HT1080 (cell line): ENCODE measurements at regions not wholly inside any gene's neighbourhood (a gene's known extent, or its start where the extent isn't known, plus 50 kb on each side); places are given as distances from the start of the nearest gene placed in this dataset.
A peak's percentile ranks its signal among the peaks of the same experiment; 100 is the strongest.

Source experiments
- DNase-seq: peaks from one replicate; pipeline ENCODE4 v3.0.0-alpha.2; 2015; ENCODE audit warnings: low read depth

DNA sequence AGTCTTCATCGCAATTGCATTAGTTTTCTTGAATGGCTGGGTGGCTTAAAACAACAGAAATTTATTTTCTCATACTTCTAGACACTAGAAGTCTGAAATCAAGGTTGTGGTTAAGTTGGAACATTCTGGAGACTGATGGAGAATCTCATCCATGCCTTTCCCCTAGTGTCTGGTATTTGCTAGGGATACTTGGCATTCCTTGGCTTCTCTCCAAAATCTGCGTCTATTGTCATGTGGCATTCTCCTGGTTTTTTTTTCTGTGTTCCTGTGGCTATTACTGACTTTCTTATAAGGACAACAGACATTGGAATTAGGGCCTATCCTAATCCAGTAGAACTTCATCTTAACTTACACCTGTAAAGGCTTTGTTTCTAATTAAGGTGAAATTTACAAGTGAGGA, 272.8 kb upstream of the EPHA5 start:
- DNase-seq, result peak; percentile 82

- DNase-seq, result no peak
These were observed 254.6 kb upstream of the EPHA5 start for GRCh38 chr4:65924843-65925242.

DNA sequence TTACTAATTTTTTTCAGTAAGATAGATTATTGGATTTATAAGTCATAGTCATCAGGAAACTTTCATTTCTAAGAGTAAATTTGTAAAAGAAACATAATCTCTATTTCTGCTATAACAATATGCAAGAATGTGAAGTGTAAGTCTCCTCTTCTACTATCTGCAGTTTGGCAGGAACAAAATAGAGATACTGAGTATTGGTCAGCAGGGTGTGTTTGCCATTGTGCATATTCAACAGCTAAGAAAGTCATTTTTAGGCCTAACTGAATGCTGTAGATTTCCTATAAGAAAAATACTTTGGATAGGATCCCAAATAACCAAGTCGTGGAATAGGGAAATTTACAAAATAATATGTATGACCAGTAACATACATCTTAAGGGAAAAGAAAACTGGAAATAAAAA, 253.3 kb upstream of the EPHA5 start:
- no peak for DNase-seq

DNA sequence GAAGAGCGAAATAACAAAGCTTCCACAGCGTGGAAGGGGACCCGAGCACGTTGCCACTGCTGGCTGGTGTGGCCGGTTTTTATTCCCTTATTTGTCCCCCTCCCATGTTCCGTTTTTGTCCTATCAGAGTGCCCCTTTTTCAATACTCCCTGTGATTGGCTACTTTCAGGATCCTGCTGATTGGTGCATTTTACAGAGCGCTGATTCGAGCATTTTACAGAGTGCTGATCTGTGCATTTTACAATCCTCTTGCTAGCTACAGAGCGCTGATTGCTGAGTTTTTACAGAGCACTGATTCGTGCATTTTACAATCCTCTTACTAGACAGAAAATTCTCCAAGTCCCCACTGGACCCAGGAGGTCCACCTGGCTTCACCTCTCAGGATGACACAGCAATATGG, 250.9 kb upstream of the EPHA5 start:
- DNase-seq, result no peak

GRCh38 chr4:65918872-65919271, 248.6 kb upstream of the EPHA5 start:
- DNase-seq, result no peak

GRCh38 chr4:65918212-65918611, 247.9 kb upstream of the EPHA5 start:
- no peak for DNase-seq

DNA sequence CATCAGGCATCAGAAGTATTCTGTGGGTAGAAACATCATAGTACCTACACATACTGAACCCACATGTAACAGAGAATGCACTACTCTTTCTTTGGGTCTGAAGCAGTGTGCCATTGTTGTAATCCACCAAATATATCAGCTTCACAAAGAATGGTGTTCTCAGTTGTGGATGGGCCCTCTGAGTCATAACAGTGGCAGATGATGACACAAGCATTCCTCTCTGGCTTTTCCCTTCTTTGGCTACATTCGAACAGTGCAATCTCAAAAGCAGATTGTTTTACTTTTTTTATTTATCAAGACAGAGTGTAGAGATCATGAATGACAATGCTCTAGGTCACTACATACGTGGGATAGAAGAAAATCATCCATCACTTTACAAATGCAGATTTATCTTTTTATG, 247.2 kb upstream of the EPHA5 start:
- peak; percentile 61 for DNase-seq

DNA sequence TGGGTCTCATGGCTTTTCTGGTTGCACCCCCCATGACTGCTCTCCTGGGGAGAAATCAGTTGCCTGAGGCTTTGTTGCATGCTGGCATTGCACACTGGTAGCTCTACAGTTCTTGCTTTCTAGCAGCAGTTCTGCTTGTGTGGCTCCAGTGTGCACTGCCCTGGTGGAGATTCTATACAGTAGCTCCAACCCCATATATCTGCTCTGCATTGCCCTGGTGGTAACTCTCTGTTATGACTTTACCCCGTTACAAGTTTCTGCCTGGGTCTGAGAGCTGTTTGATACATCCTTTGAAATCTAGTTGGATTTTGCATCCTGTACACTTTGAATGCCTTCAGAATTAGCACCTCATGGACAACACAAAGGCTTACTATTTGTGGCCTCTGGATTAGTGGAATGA, 241.4 kb upstream of the EPHA5 start:
- DNase-seq, result no peak

GRCh38 chr4:65893957-65894755, 223.9 kb upstream of the EPHA5 start:
- no peak for DNase-seq

GRCh38 chr4:65893271-65893670, 223.0 kb upstream of the EPHA5 start:
- no peak for DNase-seq

DNA sequence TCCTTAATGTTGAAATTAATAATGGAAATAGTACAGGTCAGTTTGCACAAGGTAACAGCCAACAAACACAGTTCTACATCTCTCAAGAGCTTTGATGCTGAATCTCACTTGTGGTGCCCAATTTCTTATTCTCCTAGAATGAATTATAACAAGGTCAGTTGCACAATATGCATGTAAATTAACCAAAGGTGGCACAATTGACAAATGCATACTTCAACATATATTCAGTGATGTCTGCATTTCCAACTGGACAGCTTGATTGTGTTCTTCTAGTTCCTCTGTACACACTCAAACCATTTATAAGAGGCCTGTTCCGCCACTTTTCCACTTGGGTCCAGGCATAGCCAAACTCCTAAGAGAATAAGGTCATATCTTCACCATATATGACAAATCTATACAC, 210.3 kb upstream of the EPHA5 start:
- DNase-seq, result no peak

DNA sequence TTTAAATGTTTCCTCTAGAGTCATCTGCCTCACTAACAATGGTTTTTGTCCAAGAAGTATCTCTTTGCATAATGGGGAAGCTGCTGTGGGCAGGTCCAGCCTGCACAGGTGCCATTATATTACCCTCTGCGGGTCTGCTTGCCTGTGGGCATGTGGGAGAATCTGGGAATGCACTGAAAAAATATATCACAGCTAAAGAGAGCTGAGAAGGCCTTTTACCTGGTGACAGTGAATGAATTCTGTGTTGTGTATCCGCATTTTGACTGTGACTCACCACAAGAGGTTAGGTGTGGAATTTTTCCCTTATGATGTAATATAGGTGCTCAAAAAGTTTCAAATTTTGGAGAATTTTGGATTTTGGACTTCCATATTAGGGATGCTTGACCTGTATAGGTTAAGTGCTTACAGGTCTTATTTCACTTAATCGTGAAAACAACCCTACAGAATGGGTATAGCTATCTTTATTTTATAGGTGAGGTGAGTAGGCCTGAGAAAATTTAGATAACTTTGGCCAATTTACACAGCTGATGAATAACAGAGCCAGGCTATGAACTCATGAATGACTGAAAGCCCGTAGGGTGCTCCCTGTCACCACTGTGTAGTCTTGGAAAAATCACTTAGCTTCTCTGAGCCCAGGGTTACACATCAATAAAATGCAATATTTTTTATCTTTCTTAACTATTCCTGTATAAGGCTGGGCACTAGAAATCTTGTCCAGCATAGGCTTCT, 198.0 kb upstream of the EPHA5 start:
- DNase-seq, result no peak

DNA sequence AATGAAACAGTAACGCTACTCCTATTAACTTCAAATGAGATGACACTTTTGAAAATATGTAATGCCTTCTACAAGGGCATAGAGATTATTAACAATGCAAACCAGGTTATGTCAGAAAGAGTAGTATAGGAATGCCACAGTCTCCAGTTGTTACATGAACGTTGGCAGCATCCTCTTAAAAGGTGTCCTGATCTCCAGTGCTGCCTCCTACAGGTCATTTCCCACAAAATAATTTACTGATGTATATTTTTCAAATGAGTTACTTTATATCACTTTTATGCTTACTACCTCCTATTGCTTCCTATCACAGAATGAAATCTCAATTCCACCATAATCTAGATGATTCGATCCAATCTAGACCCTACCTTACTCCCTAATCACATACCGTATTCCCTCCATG, 195.2 kb upstream of the EPHA5 start:
- no peak for DNase-seq

DNA sequence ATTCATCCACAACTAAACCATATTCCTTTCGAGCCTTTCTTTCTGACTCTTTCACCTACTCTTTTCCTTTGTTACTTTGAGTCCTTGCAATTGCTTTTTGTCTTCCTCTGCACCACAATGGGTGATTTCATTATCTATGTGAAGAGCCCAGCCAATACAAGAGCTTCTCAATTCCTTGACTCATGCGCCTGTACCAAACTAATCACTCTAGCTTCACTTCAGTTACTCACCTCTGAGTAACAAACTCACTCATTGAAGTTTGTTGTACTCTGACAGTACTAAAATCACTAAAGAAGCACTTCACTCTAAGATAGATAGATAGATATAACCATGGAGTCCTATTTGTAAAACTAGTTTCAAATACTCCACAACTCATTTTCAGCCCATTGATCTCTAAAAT, 191.7 kb upstream of the EPHA5 start:
- DNase-seq, result no peak

DNA sequence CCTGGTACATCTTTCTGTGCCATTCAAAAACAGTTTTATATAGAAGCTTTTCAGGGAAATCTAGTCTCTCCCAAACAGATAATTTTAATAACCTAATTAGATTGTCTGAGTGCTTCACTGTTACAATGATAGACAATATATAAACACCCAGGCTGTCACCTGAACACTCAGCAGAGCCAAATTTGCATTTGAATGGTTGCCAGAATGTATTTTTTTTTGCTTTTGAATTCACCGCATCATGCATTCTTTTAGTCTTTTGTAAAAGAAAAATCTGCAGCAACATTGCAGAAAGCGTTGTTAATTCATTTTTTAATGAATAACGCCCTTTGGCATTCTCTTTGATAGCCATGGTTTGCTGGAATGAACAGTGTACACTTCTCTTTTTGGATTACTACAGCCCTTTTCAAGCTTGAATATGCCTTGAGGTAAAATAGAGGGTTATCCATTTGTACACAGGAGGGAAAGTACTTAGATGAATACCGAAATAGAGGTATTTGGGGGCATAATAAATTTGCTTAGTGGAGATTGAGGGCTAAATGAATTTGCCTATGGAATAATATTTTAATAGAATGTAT, 175.0 kb upstream of the EPHA5 start:
- no peak for DNase-seq

GRCh38 chr4:65839164-65839931, 169.1 kb upstream of the EPHA5 start:
- no peak for DNase-seq

DNA sequence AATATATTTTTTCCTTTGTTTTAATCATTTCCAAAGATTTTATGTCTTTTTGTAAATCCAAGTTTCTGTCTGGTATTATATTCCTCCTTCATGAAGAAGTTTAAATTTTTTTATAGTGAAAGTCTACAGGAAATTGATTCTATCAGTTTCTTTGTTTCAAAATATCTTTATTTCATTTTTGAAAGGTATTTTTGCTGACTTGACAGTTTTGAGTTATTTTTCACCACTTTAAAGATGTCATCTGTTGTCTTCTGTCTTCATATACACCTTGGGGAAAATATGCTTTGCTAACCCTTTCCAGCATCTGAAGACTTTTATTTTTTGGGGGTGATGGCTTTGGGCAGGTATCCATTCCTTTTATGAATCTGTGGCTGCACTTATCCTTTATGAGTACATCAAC, 164.4 kb upstream of the EPHA5 start:
- DNase-seq, result no peak

GRCh38 chr4:65831828-65832227, 161.5 kb upstream of the EPHA5 start:
- no peak for DNase-seq

DNA sequence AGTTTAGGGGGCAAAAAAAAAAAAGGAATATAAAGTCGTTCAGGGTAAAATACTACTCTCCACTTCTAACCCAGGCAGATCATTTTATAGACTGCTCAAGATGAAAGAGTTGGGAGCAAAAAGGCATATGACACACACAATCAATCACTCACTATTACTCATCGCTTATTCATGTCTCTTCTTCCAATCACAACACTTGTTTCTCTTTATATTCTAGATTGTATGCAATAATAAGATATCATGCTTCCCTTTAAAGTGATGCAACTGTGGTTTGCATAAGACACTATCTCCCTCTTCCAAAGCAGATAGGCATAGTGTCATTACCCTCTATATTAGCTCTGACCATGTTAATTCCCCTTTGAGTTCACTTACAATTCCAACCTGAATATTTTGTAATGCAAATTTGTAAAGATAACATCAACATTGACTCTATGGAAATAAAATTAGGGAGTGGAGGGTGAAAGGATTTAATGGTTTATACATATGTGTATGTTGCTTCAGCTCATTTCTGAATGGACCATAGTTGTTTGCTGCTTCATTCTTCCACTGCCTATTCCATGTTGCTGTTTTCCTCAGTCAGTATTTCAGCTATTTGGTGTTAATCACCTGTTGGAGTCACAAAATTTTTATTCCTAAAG, 154.9 kb upstream of the EPHA5 start:
- DNase-seq, result peak; percentile 87

- no peak for DNase-seq
These were observed 148.9 kb upstream of the EPHA5 start for GRCh38 chr4:65819192-65819591.

GRCh38 chr4:65805936-65806335, 135.6 kb upstream of the EPHA5 start:
- no peak for DNase-seq
